HG03378 (cell line): ENCODE measurements at regions not wholly inside any gene's neighbourhood (a gene's known extent, or its start where the extent isn't known, plus 50 kb on each side); places are given as distances from the start of the nearest gene placed in this dataset.
"Not testable (repeated sequence)": the region's sequence is repeated elsewhere in the genome, so short reads cannot be mapped to it uniquely, and the experiment has no call there.

Experiments
- ATAC-seq: cut with Tn5 transposase; IDR thresholded peaks from one replicate; pipeline ENCODE4 v1.9.1; 2021; ENCODE audit warnings: mild to moderate bottlenecking, moderate library complexity; ENCODE audit not compliant: unreplicated experiment

DNA sequence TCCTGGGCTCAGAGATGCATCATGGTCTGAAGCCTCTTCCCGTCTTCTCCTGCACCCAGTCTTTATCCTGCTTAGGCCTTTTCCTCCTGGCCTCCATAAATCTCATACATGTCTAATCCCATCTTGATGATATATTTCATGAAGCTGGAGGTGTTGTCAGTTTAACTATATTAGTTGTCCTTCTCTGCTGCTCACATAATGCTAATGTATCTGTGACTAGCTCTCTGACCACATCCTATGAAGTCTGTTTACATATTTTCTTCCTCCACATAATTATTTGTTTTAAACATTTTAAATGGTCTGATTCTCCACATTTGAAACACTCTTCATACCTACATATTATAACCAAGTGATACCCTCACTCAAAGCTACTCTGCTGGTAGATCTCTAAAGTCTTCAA lies 315.2 kb upstream of the RND3 start:
- ATAC-seq, result no peak

DNA sequence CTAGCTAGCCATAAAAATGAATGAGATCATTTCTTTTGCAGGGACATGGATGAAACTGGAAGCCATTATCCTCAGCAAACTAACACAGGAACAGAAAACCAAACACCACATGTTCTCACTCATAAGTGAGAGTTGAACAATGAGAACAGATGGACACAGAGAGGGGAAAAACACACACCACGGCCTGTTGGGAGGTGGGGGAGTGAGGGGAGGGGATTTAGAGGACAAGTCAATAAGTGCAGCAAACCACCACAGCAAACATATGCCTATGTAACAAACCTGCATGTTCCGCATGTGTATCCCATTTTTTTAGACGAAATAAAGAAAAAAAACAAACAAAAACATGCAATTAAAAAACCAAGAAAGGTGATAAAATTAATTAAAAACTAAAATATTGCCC lies 308.8 kb upstream of the RND3 start:
- ATAC-seq, result not testable (repeated sequence)

DNA sequence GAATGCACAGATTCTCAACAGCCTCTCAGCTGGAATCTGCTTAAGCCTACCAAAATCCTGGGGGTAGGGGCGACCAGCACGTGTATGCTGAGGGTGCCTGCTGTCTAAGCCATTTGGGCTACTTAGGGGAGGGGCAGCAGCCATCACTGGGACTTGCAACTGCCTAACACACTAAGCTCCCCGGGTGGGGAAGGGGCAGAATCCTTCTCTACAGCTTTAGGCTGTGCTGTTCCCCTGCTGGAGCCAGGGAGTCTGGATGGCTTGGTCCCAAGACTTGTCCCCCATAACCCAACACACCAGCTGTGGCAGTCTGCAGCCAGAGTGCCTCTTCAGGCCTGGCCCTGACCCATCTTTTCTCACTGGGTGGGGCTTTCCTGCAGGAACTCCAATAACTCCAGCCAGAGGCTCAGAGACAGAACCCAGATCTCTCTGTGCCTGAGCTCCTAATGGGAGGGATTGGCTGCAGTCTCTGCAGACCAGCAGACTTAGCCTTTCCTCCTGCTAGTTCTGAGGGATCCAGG lies 305.4 kb upstream of the RND3 start:
- no peak for ATAC-seq

DNA sequence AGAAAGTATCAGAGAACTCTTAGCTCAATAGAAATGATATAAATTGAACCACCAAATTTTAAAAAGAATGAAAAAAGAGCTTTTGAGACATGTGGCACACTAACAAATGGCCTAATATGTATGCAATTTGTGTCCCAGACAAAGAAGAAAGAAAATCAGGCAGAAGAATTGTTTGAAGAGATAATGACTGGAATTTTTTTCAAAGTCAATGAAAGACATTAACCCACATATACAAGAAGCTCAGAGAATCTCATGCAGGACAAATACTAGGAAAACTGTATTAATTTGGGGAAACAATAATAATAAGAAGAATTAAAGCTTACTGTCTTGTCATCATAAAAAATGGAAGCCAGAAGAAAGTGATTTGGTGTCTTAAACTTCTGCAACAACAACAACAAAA lies 304.1 kb upstream of the RND3 start:
- ATAC-seq, result no peak

DNA sequence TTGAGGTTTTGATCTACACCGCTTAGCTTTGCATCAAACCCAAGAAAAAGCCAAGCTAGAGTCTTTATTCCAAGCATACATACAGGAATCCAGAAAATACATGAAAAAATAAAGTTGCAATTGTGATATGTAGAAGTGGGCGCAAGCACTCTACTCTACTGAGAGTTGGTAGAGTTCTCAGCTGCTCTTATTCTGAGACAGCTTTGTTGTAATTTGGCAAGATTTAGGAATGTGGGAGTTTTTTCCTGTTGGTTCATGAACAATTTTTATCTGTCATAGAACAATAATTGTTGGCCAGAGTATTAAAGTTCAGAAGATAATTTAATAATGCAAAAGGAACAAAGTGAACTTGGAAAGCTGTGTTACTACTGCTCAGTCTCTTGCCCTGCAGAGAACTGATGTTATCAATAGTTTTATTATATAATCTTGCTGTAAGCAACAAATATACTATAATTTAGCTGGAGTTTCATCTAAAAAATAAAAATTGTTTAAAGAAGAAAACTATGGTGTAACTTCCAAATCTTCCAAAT lies 302.0 kb upstream of the RND3 start:
- no peak for ATAC-seq

- no peak for ATAC-seq
Measured at GRCh38 chr2:150788426-150789140, 301.1 kb upstream of the RND3 start.

DNA sequence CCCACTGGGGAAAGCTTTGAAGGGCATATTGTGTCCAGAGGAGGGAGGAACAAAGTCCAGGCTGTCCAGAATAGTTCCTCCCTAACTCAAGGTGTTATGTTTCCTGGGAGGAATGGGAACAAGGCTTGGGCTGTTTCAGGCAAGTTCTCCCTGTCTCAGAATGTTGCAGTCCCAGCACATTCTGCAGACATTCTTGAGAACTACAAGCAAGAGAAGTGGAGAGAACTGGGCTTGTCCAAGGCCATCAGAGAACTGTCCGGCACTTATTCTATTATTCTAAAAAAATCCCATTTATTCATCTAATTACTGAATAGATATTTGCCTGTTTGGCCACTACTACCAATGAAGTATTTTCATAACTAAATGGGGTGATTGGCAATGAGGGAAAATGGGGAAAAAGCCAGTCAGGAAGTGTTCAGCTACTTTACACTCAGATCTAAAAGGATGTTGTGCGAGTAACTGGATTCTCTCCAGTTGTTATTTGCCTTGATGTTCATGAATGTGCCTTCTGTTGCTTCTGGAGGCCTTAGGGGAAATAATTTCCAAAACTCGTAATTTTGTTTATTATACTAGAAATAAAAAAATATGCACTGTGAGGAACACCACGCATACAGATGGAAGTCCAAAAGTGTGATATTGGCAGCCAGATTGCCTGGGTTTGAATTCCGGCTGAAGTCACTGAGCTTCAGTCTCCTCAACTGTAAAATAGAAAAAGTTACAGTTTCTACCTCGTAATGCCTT lies 300.1 kb upstream of the RND3 start:
- no peak for ATAC-seq

DNA sequence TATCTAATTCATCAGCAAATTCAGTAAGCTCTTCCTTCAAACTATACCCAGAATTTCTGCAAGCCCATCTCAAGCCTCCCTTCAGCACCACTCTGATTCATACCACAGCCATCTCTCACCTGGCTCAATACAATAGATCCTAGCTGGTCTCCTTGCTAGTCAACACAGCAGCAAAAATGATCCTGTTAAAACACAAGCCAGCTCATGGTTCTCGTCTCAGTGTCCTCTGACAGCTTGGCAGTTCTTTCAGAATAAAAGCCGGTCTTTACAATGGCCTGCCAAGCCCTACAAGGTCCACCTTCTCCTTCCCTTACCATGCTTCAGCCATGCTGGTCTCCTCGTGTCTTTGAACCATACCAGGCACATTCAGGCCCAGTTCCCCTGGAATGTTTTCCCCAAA lies 296.9 kb upstream of the RND3 start:
- no peak for ATAC-seq

DNA sequence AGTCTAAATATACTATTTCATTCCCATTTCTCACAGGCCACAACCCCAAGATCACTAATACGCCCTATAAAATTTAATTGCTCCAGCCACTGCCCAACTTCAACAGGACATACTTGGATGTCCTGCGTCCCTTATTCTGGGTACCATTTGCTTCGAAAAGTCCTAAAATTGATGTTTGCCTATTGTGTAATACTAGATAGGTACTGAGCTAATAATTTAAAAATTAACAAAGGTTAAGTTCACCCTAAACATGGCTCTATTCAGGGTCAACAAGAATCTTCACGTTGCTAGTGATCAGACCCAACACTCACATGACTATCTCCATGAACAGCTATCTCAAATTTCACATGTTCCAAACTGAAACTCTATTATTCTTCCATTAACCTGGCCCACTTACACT lies 296.4 kb upstream of the RND3 start:
- no peak for ATAC-seq

GRCh38 chr2:150783015-150783414 lies 295.5 kb upstream of the RND3 start:
- no peak for ATAC-seq

GRCh38 chr2:150782613-150783012 lies 295.1 kb upstream of the RND3 start:
- ATAC-seq, result no peak

DNA sequence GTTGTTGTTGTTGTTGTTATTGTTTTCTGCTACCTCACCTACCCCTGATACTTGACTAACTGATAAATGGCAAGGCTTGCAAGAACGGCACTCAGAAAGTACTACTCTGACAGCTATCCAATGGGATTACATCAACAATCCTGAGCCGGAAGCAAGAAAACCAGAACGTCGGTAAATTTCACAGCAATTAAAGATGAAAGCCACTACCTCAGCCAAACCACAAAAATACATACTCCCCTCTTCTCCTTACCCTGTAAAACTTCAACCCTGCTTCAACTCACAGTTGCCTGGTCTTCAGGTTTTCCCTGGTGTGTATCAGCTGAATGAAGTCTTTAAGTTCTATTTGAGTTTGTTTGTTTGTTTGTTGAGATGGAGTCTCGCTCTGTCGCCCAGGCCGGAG lies 293.7 kb upstream of the RND3 start:
- ATAC-seq, result no peak

DNA sequence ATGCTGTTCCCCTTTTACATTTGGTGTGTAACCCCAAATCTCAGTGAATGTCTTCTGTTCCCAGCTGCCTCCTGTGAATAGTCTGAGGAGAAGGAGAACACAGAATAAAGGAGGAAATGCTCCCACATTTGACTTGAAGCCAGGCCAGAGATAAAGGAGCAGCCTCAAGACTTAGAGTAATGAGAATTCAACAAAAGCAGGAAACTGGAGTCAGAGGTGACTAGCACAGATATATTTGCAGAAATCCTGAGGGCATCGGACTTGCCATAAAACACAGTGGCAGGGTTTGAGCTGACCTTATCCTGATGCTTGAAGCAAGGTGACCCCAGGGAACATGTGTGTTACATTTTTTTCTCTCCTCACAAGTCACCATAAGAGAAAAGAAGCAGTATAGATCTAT lies 291.4 kb upstream of the RND3 start:
- no peak for ATAC-seq

DNA sequence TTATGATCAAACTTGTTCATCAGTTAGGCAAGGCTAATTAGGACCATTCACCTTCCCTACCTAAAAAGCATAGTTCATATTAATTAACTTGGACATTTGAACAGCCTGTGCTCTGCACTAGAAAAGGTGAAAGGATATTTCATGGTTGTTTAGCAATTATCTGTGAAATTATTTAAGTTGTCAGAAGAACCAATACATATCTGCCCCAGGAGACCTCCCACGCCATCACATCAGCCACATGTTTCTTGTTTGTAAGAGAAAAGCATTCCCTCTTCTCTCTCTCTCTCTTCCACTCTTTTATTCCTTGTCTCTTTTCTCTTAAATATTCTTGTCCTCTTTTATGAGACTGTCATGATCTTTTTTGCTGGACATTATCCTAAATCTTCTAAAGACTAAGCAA lies 282.0 kb upstream of the RND3 start:
- no peak for ATAC-seq

- ATAC-seq, result no peak
Measured at GRCh38 chr2:150767991-150768746, 280.7 kb upstream of the RND3 start.

DNA sequence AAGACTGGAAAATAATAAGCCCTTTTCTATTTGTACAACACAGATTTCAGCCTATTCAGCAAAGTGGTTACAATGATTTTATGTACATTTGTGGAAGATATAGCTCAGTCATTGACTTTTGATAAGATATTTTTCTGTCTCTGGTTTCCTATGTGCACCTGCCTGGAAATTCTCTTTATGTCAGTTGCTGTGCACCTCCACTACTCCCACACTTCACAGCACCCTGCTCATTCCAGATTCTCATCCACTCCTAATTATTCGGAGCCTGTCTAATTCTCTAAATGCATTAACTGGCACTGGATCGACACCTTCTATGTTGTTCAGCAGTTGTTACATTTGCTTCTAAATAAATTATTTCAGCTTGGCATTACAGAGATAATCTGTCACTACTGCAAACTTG lies 275.1 kb upstream of the RND3 start:
- ATAC-seq, result no peak

GRCh38 chr2:150759531-150759930 lies 272.1 kb upstream of the RND3 start:
- no peak for ATAC-seq

DNA sequence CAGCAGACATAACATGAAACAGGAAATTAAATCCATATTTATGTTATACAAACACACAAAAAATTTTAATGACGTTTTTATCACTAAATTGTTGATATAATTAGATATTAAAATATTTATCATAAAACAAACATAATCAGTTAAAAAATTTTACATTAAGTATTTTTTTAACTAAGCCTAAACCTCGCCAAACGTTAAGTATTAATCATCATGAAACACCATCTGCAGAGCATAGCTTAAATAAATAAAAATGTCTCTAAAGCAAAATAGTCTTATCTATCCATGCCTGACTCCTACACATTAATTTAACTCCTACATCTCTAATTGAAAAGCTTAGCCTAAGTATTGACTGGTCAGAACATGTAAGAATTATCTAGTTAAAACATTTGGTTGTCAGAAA lies 271.6 kb upstream of the RND3 start:
- ATAC-seq, result no peak

DNA sequence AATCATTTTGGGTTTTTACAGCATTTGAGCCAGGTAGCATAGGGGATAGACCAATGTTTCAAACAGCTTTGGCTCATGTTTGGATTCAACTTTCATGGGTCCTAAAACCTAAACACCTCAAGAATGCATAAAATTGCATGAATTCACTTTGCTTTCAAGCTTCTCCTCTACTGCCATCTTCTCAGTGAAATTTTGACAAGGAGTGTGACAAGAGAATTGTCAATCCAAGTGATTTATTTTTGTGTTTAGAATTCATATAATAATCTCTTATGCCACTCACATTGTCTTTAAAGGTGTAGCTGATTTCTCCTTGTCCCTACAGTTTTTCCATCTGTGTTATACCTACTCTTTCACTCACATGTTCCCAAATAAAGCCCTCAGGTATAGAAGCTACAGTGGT lies 264.8 kb upstream of the RND3 start:
- ATAC-seq, result no peak

DNA sequence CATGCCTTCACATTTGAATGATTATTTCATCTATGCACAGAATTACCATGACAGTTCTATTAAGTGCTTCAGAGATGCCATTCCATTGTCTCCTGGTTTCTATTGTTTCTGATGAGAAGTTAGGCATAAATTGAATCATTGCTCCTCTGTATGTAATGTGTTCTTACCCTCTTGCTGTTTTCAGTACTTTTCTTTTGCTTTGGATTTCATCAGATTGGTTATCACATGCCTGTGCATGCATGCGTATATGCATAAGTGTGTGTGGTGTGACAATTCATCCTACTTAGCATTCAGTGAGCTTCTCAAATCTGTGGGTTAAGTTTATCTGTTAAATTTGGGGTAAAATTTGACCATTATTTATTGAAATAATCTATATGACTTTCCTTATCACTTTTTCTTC lies 263.3 kb upstream of the RND3 start:
- no peak for ATAC-seq

- no peak for ATAC-seq
Measured at GRCh38 chr2:150742094-150742493, 254.6 kb upstream of the RND3 start.
